ENCODE measurements at regions not wholly inside any gene's neighbourhood (a gene's known extent, or its start where the extent isn't known, plus 50 kb on each side); places are given as distances from the start of the nearest gene placed in this dataset.

DNA sequence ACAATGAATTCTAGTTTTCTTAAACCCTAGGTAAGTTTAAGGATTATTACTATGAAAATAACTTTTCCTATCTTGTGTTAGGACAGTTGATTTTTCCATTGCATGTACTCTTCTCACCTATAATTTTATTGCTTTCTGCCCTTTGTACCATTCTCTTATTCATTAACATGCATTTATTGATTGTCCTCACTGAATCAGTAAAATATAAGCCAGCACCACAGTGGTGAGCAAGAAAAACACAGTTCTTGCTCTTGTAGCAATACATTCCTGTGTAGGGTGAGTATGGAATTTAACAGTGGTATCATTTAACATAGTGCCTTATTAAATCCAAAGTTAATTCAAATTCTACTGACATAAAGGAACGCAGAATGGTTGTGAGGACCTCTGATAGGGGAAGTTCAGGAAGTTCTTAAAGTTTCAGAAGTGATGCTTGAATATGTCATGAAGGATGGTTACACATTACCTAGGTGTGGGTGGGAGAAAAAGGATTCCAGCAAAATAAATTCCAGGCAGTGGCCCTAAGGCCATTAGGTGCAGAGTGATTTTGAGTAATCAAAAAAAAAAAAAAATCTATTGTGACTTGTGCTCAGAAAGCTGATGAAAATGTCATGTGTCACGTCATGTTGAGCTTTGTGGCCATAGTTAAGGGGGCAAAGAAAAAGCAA is 104.7 kb upstream of the DSEL start:
- DNase-seq = no peak

- no peak for DNase-seq
Observed at GRCh38 chr18:67618061-67618460, 101.5 kb upstream of the DSEL start.

DNA sequence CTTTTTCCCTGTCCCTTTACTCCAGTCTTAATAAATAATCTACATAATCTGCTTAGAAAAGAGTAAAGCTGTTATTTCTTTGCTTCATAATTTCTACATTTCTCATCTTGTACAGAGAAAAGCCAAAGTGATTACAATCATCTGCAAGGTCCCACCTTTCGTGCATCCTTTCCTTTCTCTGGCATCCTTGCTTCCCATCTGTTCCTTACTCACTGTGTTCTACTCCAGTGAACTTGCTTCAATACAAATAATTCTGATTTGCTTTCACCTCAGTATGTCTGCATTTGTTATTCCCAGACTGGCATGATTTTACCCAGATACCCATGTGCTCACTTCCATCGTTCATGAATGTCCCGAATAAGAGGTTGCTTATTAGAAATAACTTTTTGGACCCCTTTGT is 99.4 kb upstream of the DSEL start:
- DNase-seq = no peak

DNA sequence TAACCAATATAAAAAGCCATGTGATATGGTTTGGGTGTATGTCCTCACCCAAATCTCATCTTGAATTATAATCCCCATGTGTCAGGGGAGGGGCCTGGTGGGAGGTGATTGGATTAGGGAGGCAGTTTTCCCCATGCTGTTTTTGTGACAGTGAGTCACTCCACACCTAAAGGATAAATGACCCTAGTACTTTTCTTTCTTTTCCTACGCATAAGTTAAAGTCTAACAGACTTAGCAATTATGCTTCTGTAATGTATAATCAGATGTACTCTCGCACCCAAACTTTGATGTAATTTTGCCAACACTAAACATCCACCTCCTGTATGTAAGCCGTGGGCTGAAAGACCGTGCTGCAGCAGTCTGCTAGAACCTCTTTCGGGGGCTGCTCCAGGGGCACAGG is 97.2 kb upstream of the DSEL start:
- DNase-seq = peak; percentile 50

DNA sequence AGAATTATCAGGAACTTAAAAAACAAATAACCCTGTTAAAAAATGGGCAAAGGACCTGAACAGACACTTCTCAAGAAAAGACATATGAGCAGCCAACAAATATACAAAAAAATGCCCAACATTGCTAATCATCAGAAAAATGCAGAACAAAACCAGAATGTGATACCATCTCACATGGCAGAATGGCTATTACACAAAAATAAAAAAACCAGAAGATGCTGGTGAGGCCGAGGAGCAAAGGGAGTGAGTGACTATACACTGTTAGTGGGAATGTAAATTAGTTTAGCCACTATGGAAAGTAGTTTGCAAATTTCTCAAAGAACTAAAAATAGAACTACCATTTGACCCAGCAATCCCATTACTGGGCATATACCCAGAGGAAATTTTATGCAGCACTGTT is 95.8 kb upstream of the DSEL start:
- no peak for DNase-seq

DNA sequence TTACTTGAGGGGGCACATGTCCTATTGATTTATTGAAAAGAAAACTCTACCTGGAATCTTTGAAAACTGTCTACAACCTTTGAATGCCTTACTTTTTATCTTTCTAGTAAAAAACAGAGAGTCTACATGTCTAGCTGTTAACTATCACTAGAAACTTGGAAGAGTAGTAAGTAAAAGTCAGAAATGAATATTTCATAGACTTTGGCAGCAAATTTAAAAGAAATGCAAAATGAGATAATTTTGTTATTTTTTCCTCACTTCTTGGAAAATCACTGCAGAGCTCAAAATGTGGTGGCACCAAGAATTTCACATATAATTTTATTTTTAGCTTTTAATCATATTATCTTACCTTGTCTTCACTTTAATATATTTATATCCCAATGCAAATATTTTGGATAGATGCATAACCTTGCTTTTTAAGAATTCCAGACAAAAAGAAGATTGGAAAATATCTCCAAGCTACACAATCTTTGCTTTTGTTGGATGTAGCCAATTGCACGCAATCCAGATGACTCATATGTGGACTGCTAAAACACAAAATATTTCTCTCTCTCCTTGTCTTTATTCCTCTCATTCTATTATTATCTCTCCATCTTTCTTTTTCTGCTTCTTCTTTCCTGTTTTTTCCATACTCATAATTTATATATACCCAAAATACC is 92.2 kb upstream of the DSEL start:
- DNase-seq = no peak

GRCh38 chr18:67608191-67608590 is 91.7 kb upstream of the DSEL start:
- no peak for DNase-seq

DNA sequence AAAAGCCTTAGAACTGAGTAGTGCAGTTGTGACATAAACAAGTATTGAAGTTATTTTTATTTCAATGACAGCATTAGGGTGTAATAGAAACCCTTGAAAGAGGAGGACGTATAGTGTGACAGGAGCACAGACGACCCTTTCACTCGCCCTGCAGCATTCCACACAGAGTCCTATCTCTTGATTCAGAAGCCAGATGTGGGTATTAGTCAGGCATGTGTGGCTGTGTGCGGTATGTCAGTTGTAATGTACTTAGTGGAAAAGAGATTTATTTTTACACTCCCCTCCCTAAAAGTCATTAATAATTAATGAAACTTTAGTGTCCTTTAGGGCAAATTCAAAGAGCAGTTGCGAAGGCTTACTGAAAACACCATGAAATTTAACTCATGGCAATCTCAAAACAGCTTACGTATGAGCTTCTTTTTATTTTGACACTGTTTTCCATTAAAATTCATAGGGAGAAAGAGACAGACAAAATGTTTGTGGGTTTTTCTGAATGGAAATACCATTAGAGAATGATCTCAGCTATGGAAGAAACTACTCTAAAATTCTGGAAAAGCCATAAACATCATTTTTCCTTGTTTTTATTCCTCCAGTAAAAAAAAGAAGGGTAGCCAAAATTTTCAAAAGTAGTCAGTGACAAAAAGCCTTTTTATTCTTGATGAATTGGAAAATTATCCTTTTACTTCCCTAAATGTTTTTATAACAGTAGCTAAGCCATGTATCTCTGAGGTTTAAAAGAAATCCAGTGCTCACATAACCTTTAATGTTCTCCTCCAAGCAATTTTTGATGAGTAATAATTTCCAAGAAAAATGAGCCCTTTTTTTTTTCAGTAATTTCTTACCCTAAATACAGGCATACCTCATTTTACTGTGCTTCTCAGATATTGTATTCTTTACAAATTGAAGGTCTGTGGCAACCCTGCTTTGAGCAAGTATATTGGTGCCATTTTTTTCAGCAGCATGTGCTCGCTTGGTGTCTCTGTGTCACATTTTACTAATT is 84.0 kb upstream of the DSEL start:
- peak; percentile 35 for DNase-seq

GRCh38 chr18:67599277-67599676 is 82.8 kb upstream of the DSEL start:
- no peak for DNase-seq

GRCh38 chr18:67597759-67598158 is 81.2 kb upstream of the DSEL start:
- DNase-seq = no peak

DNA sequence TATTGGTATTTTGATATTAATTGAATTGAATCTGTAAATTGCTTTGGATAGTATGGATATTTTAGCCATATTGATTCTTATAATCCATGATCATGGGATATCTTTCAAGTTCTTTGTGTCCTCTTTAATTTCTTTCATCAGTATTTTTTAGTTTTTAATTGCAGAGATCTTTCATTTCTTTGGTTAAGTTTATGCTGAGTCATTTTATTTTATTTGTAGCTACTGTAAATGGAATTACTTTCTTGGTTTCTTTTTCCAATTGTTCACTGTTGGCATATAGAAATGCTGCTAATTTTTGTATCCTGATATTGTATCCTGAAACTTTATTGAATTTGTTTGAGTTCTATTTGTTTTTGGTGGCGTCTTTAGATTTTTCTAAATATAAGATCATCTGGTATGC is 79.5 kb upstream of the DSEL start:
- no peak for DNase-seq

GRCh38 chr18:67590571-67591141 is 74.1 kb upstream of the DSEL start:
- DNase-seq = no peak

DNA sequence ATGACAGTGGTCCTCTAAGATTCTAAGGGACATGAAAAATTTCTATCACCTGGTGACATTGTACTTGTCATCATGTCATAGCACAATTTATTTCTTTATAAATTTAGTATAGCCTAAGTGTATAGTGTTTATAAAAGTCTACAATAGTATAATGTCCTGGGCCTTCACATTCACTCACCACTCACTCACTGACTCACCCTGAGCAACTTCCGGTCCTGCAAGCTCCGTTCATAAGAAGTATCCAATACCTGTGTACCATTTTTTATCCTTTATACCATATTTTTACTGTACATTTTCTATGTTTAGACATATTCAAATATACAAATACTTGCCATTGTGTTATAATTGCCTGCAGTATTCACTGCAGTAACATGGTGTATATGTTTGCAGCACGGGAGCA is 72.8 kb upstream of the DSEL start:
- DNase-seq = no peak

GRCh38 chr18:67586101-67586500 is 69.6 kb upstream of the DSEL start:
- no peak for DNase-seq

DNA sequence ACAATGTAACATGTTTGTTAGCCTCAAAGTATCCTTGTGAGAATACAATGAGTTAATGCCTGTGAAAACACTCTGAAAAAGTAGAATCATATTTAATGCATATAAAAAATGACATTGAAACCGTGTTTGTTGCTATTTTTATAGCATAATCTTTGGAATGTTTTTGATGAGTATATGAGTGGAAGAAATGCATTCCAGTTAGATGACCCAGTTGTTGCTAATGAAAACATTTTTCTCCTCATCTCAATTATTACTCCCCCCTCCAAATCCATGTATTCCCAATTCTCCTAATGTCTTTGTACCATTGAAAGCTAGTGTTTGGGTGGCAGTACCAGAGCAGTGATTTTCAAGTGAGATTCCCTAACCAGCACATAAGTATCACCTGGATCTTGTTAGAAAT is 67.1 kb upstream of the DSEL start:
- no peak for DNase-seq

- no peak for DNase-seq
Observed at GRCh38 chr18:67582488-67582887, 66.0 kb upstream of the DSEL start.

- DNase-seq = no peak
Observed at GRCh38 chr18:67581178-67581577, 64.7 kb upstream of the DSEL start.

GRCh38 chr18:67577386-67577785 is 60.9 kb upstream of the DSEL start:
- no peak for DNase-seq

GRCh38 chr18:67574749-67575148 is 58.2 kb upstream of the DSEL start:
- no peak for DNase-seq

GRCh38 chr18:67568166-67568565 is 51.6 kb upstream of the DSEL start:
- no peak for DNase-seq
